Activated CD8-positive, alpha-beta memory T cell treated with anti-CD3 and anti-CD28 coated beads for 24 hours (primary cell): ENCODE measurements at regions not wholly inside any gene's neighbourhood (a gene's known extent, or its start where the extent isn't known, plus 50 kb on each side); places are given as distances from the start of the nearest gene placed in this dataset.
"Not testable (repeated sequence)": the region's sequence is repeated elsewhere in the genome, so short reads cannot be mapped to it uniquely, and the experiment has no call there.

Experiments
- DNase-seq: peaks from one replicate; pipeline ENCODE4 v3.0.0-alpha.2; 2020

DNA sequence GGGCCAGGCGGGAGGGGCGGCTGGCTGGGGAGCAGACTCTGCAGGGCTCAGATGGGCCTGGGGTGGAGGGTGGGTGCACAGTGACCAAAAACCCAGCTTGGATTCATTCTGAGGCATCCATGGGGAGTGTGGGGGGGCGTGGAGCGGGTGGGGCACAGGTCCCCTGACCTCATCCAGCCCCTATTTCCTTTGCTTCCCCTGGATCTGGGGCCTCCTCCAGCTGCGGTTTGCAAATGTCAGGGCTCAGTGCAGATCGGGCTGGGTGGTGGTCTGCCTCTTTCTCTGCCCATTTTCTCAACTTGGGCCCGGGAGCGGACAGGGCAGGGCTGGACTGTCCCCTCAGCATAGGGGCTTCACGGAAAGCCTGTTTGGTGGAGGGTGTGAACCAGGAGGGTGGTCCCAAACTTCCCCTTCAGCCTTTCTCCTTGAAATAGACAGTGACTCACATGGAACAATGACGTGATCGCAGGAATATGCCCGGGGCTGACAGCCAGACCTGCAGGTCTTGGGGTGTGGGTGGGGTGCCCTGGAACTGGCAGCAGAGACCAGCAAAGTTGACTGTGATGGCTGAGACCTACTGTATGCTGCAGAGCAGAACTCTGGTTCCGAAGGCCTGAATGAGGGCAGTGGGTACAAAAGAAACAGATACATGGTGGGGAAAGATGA lies 72.9 kb upstream of the PODXL start:
- no peak for DNase-seq

GRCh38 chr7:131628634-131629033 lies 72.2 kb upstream of the PODXL start:
- no peak for DNase-seq

DNA sequence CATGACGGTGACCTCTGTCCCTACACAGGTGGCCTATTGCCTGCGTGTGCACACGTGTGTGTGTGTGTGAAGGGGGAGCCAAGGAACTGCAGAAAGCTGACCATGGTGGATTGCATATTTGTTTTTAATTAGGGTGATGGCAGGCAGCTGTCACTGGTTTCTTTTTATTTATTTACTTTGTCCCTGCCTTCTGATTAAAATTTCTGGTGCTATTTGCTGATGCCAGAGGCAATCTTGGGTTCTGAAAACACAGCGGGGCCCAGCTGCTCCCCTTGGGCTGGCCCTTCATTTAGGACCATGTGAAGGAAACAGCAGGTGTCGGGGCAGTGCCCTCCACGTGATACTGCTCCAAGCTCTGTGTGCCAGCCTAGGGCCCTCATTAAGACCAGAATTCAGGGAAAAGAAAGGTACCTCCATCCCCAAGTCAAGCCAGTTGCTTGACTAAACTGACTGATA lies 71.3 kb upstream of the PODXL start:
- DNase-seq, result no peak

DNA sequence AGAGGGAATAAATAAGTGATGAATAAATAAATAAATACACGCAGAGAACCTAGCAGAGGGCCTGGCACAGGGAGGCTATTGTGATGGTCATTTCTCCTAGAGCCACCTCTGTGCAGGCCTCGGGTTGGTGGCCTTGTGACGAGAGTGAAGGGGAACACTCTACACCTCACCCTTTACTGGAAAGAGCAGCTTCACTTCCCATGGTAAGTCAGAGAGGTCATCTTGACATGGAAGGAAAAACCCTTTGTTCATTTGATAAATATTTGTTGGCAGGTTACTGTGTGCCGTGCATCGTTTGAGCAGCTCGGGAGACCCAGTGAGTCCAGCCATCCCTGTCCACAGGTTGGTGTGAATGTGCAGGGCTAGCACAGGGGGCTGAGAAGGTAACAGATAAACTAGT lies 70.2 kb upstream of the PODXL start:
- DNase-seq, result no peak

DNA sequence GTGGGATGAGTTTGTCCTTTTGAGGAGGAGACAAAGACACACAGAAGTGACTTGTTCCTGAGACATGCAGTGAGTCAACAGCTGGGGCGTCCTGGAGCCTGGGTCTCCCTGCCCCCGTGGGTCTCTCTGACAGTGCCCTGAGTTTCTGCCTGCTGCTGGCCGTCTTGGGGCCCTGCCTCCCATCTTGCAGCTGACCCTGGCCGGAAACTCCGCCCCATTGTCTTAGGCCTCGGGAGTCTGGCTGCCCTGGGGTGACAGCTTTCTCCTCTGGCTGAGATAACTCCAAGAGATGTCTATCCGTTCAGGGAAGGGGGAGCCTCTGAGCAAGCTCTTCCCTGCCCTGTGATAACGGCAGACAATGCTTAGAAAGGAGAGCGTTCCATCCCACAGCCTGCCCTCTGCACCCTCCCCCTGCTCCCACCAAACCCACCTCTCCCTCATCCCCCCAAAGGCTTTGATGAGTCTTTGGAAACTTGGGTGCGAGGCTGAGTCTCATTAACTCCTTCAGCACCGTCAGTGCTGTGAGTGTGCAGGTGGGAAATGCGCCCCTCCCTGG lies 69.5 kb upstream of the PODXL start:
- no peak for DNase-seq

DNA sequence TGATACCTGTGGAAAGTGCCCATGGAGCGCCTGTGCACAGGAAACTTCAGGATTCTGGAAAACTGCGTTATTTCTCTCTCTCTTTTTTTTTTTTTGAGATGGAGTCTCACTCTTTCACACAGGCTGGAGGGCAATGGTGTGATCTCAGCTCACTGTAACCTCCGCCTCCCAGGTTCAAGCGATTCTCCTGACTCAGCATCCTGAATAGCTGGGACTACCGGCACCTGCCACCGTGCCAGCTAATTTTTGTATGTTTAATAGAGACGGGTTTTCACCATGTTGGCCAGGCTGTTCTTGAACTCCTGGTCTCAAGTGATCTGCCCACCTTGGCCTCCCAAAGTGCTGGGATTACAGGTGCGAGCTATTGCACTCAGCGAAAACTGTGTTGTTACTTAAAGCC lies 68.9 kb upstream of the PODXL start:
- not testable (repeated sequence) for DNase-seq

GRCh38 chr7:131624536-131624935 lies 68.1 kb upstream of the PODXL start:
- no peak for DNase-seq

GRCh38 chr7:131623154-131623553 lies 66.7 kb upstream of the PODXL start:
- DNase-seq, result no peak

GRCh38 chr7:131621652-131622051 lies 65.2 kb upstream of the PODXL start:
- DNase-seq, result no peak

- no peak for DNase-seq
Measured at GRCh38 chr7:131620673-131621609, 64.5 kb upstream of the PODXL start.

- no peak for DNase-seq
Measured at GRCh38 chr7:131619336-131620305, 63.2 kb upstream of the PODXL start.

DNA sequence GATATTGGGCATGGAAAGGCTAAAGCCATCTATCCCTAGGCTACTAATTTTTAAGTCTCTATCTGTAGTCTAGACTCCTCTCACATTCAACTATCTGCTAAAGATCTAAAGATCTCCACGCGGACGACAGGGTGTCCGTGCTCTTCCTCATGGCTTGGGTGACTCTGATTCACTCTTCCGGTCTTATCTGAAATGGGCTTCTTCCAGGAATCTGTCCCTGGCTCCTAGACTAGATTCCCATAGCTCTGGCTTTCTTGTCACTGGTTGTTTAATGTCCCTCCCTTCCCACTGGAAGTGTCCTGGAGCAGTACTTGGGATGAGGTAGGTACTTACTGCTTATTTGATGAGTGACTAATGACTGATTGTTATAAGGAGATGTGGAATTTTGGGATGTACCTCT lies 62.0 kb upstream of the PODXL start:
- DNase-seq, result no peak

DNA sequence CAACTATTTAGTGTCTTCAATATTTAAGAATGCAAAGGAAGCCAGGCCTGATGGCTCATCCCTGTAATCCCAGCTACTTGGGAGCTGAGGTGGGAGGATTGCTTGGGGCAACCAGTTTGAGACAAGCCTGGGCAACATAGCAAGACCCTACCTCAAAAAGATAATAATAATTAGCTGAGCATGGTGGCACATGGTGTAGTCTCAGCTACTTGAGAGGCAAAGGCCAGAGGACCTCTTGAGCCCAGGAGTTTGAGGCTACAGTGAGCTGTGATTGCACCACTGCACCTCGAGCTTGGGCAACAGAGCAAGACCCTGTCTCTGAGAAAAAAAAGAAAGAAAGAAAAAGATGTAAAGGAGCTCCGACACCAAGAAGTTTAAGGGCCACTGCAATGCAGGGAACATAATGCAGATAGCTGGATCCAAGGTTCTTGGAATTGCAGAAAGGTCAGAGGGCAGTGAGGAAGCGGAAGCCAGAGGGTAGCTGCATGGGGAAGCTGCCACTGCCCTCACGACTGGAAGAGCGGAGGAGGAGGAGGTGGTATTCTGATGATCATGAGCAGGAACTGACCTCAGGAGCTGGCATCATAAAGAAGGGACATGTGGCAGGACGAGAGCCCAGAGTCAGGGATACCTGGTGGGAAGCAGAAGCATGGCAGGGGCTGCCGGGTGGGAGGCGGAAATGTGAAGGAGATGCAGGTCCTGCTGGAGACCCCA lies 60.2 kb upstream of the PODXL start:
- no peak for DNase-seq

- no peak for DNase-seq
Measured at GRCh38 chr7:131613909-131614308, 57.5 kb upstream of the PODXL start.

GRCh38 chr7:131610007-131610406 lies 53.6 kb upstream of the PODXL start:
- DNase-seq, result no peak

DNA sequence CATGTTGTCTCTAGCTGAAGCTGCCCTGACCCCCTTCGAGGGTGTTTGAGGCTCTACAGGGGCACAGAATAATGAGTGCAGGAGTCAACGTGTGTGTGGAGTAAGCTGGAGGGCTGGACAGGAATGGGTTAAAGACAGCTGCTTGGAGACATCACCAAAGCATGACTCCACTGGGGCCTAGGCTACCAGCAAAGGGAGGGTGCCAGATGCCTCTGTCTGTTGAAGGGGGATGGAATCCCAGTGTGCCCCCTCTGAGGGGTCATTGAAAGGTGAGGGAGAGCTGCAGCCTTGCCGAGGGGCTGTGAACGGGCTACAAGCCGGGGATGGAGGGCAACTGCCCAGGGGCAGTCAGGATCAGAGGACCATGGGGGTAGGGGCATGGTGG lies 51.7 kb upstream of the PODXL start:
- no peak for DNase-seq

DNA sequence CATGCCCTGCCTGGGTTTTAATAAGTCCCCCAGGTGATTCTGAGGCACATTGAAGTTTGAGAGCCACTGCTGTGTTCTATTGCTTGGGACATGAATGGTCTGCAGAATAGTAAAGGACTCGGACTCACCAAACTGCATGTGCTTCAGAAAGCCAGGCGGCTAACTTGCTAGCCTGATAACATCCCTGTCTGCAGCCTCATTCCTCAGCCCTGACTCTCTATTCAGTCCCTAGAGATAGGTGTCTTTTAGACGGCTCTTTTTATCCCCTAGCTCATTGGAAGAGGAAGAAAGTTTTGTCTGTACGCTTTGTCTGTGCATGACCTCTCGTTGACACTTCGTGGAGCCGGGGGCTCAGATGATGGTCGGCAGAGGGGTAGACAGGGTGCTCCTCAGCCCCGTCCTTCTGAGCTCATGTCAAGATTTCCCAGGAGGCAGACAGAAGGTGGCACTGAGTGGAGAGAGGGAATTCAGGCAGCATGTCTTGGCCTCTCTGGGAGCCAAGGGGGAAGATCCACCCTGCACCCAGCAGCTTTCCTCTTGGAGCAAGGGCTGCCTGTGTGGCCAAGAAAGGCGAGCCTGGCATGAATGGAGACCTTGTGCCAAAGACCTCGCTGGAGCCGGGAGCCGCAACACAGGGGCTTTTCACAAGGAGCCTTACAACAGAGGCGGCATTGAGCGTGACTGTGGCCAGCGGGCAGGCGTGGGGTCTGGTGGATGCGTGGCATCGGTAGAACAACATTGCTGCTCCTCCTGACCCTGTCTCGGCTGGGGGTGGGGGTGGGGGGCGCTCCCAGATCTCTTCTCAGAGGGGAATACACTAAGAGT lies 51.1 kb upstream of the PODXL start:
- no peak for DNase-seq

- DNase-seq, result no peak
Measured at GRCh38 chr7:131606346-131607290, 50.2 kb upstream of the PODXL start.
